HG02943 (cell line): ENCODE measurements at regions not wholly inside any gene's neighbourhood (a gene's known extent, or its start where the extent isn't known, plus 50 kb on each side); places are given as distances from the start of the nearest gene placed in this dataset.

ENCODE experiments used
- ATAC-seq: cut with Tn5 transposase; IDR thresholded peaks from one replicate; pipeline ENCODE4 v1.9.1; 2021; ENCODE audit warnings: mild to moderate bottlenecking, low read depth, moderate library complexity; ENCODE audit not compliant: unreplicated experiment

- ATAC-seq: no peak
These were observed 123.2 kb downstream of the SLC30A10 start for GRCh38 chr1:219805191-219805590.

GRCh38 chr1:219801156-219801820, 127.1 kb downstream of the SLC30A10 start:
- ATAC-seq: no peak

- ATAC-seq: no peak
These were observed 129.9 kb downstream of the SLC30A10 start for GRCh38 chr1:219798283-219799030.

- ATAC-seq: no peak
These were observed 130.7 kb downstream of the SLC30A10 start for GRCh38 chr1:219797683-219798082.

GRCh38 chr1:219797009-219797408, 131.3 kb downstream of the SLC30A10 start:
- no peak for ATAC-seq

GRCh38 chr1:219795363-219795917, 132.9 kb downstream of the SLC30A10 start:
- no peak for ATAC-seq

- no peak for ATAC-seq
These were observed 134.1 kb downstream of the SLC30A10 start for GRCh38 chr1:219794085-219794743.

GRCh38 chr1:219792337-219793021, 135.9 kb downstream of the SLC30A10 start:
- ATAC-seq: no peak

GRCh38 chr1:219791766-219792165, 136.6 kb downstream of the SLC30A10 start:
- no peak for ATAC-seq

GRCh38 chr1:219790834-219791615, 137.3 kb downstream of the SLC30A10 start:
- ATAC-seq: no peak

- ATAC-seq: no peak
These were observed 139.7 kb downstream of the SLC30A10 start for GRCh38 chr1:219788700-219789099.

- ATAC-seq: no peak
These were observed 140.3 kb downstream of the SLC30A10 start for GRCh38 chr1:219788091-219788490.

GRCh38 chr1:219784660-219785381, 143.5 kb downstream of the SLC30A10 start:
- ATAC-seq: no peak

- ATAC-seq: no peak
These were observed 144.6 kb downstream of the SLC30A10 start for GRCh38 chr1:219783605-219784235.

GRCh38 chr1:219782929-219783328, 145.4 kb downstream of the SLC30A10 start:
- ATAC-seq: no peak

GRCh38 chr1:219782311-219782710, 146.0 kb downstream of the SLC30A10 start:
- no peak for ATAC-seq

- ATAC-seq: no peak
These were observed 146.9 kb downstream of the SLC30A10 start for GRCh38 chr1:219781491-219781890.

- ATAC-seq: no peak
These were observed 149.5 kb downstream of the SLC30A10 start for GRCh38 chr1:219778793-219779369.
